GM23338 (cell line): ENCODE measurements at regions not wholly inside any gene's neighbourhood (a gene's known extent, or its start where the extent isn't known, plus 50 kb on each side); places are given as distances from the start of the nearest gene placed in this dataset.
A peak's percentile ranks its signal among the peaks of the same experiment; 100 is the strongest.

ENCODE experiments used
- ATAC-seq: fragments of 200-7000 bp; cut with Tn5 transposase; 3 replicates; pipeline ENCODE4 v1.9.1; 2020
- DNase-seq: peaks from one replicate; pipeline ENCODE4 v3.0.0-alpha.2; 2015; ENCODE audit warnings: low spot score
- H2AFZ ChIP-seq: fragments of 200-600 bp; sonication (generic); 2 replicates; pipeline ENCODE4 v1.8.0; 2016; ENCODE audit warnings: antibody characterized with exemption, mild to moderate bottlenecking, moderate library complexity
- H3F3A ChIP-seq: fragments of 200-600 bp; sonication (generic); replicated peaks from 2 replicates; pipeline ENCODE4 v1.8.0; 2017; ENCODE audit warnings: antibody characterized with exemption, mixed run types, low read depth
- H3K27ac ChIP-seq: fragments of 200-600 bp; sonication (generic); 2 replicates; pipeline ENCODE4 v1.6.1; 2016; ENCODE audit warnings: low read depth
- H3K27me3 ChIP-seq: fragments of 200-600 bp; sonication (generic); 2 replicates; pipeline ENCODE4 v1.8.0; 2016; ENCODE audit warnings: mild to moderate bottlenecking, mixed run types, moderate library complexity; ENCODE audit not compliant: insufficient read depth
- H3K36me3 ChIP-seq: fragments of 200-600 bp; sonication (generic); 2 replicates; pipeline ENCODE4 v1.8.0; 2016; ENCODE audit warnings: mild to moderate bottlenecking; ENCODE audit not compliant: insufficient read depth
- H3K4me1 ChIP-seq: fragments of 200-600 bp; sonication (generic); 2 replicates; pipeline ENCODE4 v1.8.0; 2016; ENCODE audit warnings: mild to moderate bottlenecking, moderate library complexity; ENCODE audit not compliant: insufficient read depth
- H3K4me2 ChIP-seq: fragments of 200-600 bp; sonication (generic); 2 replicates; pipeline ENCODE4 v1.7.1; 2017; ENCODE audit warnings: mixed run types
- H3K4me3 ChIP-seq: fragments of 200-600 bp; sonication (generic); 2 replicates; pipeline ENCODE4 v1.6.1; 2016; ENCODE audit warnings: mixed run types
- H3K79me2 ChIP-seq: fragments of 200-600 bp; sonication (generic); replicated peaks from 2 replicates; pipeline ENCODE4 v1.8.0; 2017; ENCODE audit warnings: mild to moderate bottlenecking; ENCODE audit not compliant: insufficient read depth
- H3K9me2 ChIP-seq: fragments of 200-600 bp; sonication (generic); 2 replicates; pipeline ENCODE4 v1.8.0; 2017; ENCODE audit not compliant: insufficient read depth
- H4K20me1 ChIP-seq: fragments of 200-600 bp; sonication (generic); replicated peaks from 2 replicates; pipeline ENCODE4 v1.8.0; 2017; ENCODE audit warnings: mild to moderate bottlenecking; ENCODE audit not compliant: insufficient read depth
- H3K27ac Mint-ChIP-seq: 2 replicates; pipeline ENCODE4 v1.8.0; 2020; ENCODE audit warnings: inconsistent platforms, mild to moderate bottlenecking, moderate library complexity, mixed read lengths
- H3K27me3 Mint-ChIP-seq: 3 replicates; pipeline ENCODE4 v1.8.0; 2022; ENCODE audit warnings: low read depth, mild to moderate bottlenecking, moderate library complexity, mixed read lengths, inconsistent platforms; ENCODE audit not compliant: insufficient read depth, poor library complexity
- H3K36me3 Mint-ChIP-seq: 3 replicates; pipeline ENCODE4 v1.8.0; 2021; ENCODE audit warnings: low read depth, mild to moderate bottlenecking, inconsistent platforms, moderate library complexity, mixed read lengths
- H3K4me1 Mint-ChIP-seq: 3 replicates; pipeline ENCODE4 v1.8.0; 2020; ENCODE audit warnings: mild to moderate bottlenecking, inconsistent platforms, mixed read lengths
- H3K4me3 Mint-ChIP-seq: 3 replicates; pipeline ENCODE4 v1.8.0; 2021; ENCODE audit warnings: moderate library complexity, mild to moderate bottlenecking, inconsistent platforms, mixed read lengths
- H3K9me3 Mint-ChIP-seq: 3 replicates; pipeline ENCODE4 v1.8.0; 2020; ENCODE audit warnings: moderate library complexity, mild to moderate bottlenecking, inconsistent platforms, mixed read lengths
- CREB1 ChIP-seq: fragments of 250-450 bp; sonication (Bioruptor Pico); IDR thresholded peaks from 2 replicates; pipeline ENCODE4 v1.5.0; 2020; ENCODE audit warnings: low read depth, mild to moderate bottlenecking, moderate library complexity
- EZH2 ChIP-seq: fragments of 200-600 bp; sonication (generic); IDR thresholded peaks from one replicate; pipeline ENCODE4 v1.8.0; 2017; ENCODE audit warnings: antibody characterized with exemption, mild to moderate bottlenecking, low read depth; ENCODE audit not compliant: unreplicated experiment
- JUNB ChIP-seq: IDR thresholded peaks from one replicate; pipeline ENCODE4 v1.6.1; 2016; ENCODE audit warnings: antibody characterized with exemption; ENCODE audit not compliant: unreplicated experiment
- POLR2AphosphoS5 ChIP-seq: IDR thresholded peaks from 2 replicates; pipeline ENCODE4 v1.6.1; 2016; ENCODE audit warnings: antibody characterized with exemption, low read depth
- ZNF114 ChIP-seq: fragments of 250-450 bp; sonication (Bioruptor Pico); IDR thresholded peaks from 2 replicates; pipeline ENCODE4 v1.5.0; 2020; ENCODE audit warnings: mild to moderate bottlenecking, moderate library complexity
- ZNF331 ChIP-seq: fragments of 250-450 bp; sonication (Bioruptor Pico); IDR thresholded peaks from 2 replicates; pipeline ENCODE4 v1.5.0; 2020; ENCODE audit warnings: low read depth, mild to moderate bottlenecking, moderate library complexity
- TF ChIP-seq, protein P1 (sequence below): fragments of 250-450 bp; sonication (Bioruptor Pico); IDR thresholded peaks from 2 replicates; pipeline ENCODE4 v1.5.0; 2020; ENCODE audit warnings: mild to moderate bottlenecking, moderate library complexity
- TF ChIP-seq, protein P2 (sequence below): IDR thresholded peaks from one replicate; pipeline ENCODE4 v1.6.1; 2018; ENCODE audit warnings: antibody characterized with exemption; ENCODE audit not compliant: unreplicated experiment
- TF ChIP-seq, protein P3 (sequence below), 2 experiments: fragments of 200-600 bp in 1 of 2; sonication (generic) in 1 of 2; conservative IDR thresholded peaks; 2 replicates each; pipeline versions ENCODE4 v1.5.1 to v1.6.1; 2016 to 2017; ENCODE audit warnings: antibody characterized with exemption in 2 of 2, low read depth in 2 of 2, mild to moderate bottlenecking in 2 of 2, moderate library complexity in 1 of 2
- TF ChIP-seq, protein P4 (sequence below): IDR thresholded peaks from 2 replicates; pipeline ENCODE4 v1.6.1; 2016; ENCODE audit warnings: antibody characterized with exemption

DNA sequence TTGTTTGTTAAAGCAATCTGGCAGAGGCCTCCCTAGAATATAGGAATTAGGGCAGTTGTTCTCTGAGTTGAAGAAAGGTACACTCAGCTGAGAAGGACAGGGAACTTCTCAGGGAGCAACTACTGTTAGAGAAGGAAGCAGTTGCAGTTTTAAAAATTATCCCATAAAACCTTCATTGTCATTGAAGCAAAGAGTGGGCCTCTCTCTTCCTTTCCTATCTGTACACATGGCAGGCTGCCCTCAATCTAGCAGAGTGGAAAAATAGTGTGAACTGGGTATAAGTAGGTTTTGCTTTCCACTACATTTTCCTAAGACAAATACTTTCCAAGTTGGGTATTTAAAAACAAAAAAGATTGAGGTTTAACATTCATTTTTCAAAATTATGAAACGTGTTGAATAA, 236.7 kb upstream of the KLF14 start:
- Mint-ChIP-seq H3K27ac (no peak overlapping the region; the same call in 1 of the 2 replicates), H3K4me3 (no peak overlapping the region), H3K36me3 (peaks cover 33% of the 10 kb centered on the region), H3K9me3 (peaks cover 18% of the 10 kb centered on the region), H3K4me1 (no peaks in the 10 kb centered on the region), H3K27me3 (peaks cover 4% of the 10 kb centered on the region)
- Histone ChIP-seq H3K27ac (peak overlapping the region; percentile 1; the same call in 1 of the 2 replicates), H3F3A (no peaks in the 10 kb centered on the region), H3K27me3 (no peaks in the 10 kb centered on the region), H4K20me1 (no peaks in the 10 kb centered on the region), H3K4me2 (no peak overlapping the region), H2AFZ (no peak overlapping the region), H3K79me2 (0 out of 2 replicates have a peak, but pooled peaks cover 6% of the 10 kb centered on the region), H3K36me3 (peaks cover 5% of the 10 kb centered on the region; the same call in 1 of the 2 replicates), H3K4me1 (no peaks in the 10 kb centered on the region), H3K9me2 (no peaks in the 10 kb centered on the region), H3K4me3 (no peak overlapping the region)
- TF ChIP-seq, protein P1, sequence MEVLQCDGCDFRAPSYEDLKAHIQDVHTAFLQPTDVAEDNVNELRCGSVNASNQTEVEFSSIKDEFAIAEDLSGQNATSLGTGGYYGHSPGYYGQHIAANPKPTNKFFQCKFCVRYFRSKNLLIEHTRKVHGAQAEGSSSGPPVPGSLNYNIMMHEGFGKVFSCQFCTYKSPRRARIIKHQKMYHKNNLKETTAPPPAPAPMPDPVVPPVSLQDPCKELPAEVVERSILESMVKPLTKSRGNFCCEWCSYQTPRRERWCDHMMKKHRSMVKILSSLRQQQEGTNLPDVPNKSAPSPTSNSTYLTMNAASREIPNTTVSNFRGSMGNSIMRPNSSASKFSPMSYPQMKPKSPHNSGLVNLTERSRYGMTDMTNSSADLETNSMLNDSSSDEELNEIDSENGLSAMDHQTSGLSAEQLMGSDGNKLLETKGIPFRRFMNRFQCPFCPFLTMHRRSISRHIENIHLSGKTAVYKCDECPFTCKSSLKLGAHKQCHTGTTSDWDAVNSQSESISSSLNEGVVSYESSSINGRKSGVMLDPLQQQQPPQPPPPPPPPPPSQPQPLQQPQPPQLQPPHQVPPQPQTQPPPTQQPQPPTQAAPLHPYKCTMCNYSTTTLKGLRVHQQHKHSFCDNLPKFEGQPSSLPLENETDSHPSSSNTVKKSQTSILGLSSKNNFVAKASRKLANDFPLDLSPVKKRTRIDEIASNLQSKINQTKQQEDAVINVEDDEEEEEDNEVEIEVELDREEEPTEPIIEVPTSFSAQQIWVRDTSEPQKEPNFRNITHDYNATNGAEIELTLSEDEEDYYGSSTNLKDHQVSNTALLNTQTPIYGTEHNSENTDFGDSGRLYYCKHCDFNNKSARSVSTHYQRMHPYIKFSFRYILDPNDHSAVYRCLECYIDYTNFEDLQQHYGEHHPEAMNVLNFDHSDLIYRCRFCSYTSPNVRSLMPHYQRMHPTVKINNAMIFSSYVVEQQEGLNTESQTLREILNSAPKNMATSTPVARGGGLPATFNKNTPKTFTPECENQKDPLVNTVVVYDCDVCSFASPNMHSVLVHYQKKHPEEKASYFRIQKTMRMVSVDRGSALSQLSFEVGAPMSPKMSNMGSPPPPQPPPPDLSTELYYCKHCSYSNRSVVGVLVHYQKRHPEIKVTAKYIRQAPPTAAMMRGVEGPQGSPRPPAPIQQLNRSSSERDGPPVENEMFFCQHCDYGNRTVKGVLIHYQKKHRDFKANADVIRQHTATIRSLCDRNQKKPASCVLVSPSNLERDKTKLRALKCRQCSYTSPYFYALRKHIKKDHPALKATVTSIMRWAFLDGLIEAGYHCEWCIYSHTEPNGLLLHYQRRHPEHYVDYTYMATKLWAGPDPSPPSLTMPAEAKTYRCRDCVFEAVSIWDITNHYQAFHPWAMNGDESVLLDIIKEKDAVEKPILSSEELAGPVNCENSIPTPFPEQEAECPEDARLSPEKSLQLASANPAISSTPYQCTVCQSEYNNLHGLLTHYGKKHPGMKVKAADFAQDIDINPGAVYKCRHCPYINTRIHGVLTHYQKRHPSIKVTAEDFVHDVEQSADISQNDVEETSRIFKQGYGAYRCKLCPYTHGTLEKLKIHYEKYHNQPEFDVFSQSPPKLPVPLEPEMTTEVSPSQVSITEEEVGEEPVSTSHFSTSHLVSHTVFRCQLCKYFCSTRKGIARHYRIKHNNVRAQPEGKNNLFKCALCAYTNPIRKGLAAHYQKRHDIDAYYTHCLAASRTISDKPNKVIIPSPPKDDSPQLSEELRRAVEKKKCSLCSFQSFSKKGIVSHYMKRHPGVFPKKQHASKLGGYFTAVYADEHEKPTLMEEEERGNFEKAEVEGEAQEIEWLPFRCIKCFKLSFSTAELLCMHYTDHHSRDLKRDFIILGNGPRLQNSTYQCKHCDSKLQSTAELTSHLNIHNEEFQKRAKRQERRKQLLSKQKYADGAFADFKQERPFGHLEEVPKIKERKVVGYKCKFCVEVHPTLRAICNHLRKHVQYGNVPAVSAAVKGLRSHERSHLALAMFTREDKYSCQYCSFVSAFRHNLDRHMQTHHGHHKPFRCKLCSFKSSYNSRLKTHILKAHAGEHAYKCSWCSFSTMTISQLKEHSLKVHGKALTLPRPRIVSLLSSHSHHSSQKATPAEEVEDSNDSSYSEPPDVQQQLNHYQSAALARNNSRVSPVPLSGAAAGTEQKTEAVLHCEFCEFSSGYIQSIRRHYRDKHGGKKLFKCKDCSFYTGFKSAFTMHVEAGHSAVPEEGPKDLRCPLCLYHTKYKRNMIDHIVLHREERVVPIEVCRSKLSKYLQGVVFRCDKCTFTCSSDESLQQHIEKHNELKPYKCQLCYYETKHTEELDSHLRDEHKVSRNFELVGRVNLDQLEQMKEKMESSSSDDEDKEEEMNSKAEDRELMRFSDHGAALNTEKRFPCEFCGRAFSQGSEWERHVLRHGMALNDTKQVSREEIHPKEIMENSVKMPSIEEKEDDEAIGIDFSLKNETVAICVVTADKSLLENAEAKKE (CRISPR knock-in tag): no peak
- TF ChIP-seq ZNF331 (no peak), POLR2AphosphoS5 (no peak), EZH2 (no peak), CREB1 (CRISPR knock-in tag) (no peak), ZNF114 (CRISPR knock-in tag) (no peak), JUNB (no peak)
- TF ChIP-seq, protein P2, sequence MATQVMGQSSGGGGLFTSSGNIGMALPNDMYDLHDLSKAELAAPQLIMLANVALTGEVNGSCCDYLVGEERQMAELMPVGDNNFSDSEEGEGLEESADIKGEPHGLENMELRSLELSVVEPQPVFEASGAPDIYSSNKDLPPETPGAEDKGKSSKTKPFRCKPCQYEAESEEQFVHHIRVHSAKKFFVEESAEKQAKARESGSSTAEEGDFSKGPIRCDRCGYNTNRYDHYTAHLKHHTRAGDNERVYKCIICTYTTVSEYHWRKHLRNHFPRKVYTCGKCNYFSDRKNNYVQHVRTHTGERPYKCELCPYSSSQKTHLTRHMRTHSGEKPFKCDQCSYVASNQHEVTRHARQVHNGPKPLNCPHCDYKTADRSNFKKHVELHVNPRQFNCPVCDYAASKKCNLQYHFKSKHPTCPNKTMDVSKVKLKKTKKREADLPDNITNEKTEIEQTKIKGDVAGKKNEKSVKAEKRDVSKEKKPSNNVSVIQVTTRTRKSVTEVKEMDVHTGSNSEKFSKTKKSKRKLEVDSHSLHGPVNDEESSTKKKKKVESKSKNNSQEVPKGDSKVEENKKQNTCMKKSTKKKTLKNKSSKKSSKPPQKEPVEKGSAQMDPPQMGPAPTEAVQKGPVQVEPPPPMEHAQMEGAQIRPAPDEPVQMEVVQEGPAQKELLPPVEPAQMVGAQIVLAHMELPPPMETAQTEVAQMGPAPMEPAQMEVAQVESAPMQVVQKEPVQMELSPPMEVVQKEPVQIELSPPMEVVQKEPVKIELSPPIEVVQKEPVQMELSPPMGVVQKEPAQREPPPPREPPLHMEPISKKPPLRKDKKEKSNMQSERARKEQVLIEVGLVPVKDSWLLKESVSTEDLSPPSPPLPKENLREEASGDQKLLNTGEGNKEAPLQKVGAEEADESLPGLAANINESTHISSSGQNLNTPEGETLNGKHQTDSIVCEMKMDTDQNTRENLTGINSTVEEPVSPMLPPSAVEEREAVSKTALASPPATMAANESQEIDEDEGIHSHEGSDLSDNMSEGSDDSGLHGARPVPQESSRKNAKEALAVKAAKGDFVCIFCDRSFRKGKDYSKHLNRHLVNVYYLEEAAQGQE: no peak
- TF ChIP-seq, protein P3, sequence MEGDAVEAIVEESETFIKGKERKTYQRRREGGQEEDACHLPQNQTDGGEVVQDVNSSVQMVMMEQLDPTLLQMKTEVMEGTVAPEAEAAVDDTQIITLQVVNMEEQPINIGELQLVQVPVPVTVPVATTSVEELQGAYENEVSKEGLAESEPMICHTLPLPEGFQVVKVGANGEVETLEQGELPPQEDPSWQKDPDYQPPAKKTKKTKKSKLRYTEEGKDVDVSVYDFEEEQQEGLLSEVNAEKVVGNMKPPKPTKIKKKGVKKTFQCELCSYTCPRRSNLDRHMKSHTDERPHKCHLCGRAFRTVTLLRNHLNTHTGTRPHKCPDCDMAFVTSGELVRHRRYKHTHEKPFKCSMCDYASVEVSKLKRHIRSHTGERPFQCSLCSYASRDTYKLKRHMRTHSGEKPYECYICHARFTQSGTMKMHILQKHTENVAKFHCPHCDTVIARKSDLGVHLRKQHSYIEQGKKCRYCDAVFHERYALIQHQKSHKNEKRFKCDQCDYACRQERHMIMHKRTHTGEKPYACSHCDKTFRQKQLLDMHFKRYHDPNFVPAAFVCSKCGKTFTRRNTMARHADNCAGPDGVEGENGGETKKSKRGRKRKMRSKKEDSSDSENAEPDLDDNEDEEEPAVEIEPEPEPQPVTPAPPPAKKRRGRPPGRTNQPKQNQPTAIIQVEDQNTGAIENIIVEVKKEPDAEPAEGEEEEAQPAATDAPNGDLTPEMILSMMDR (conservative IDR thresholded peaks at IDR 0.05; ENCODE audit: low read depth in 2 of 2): no peak
- TF ChIP-seq, protein P4, sequence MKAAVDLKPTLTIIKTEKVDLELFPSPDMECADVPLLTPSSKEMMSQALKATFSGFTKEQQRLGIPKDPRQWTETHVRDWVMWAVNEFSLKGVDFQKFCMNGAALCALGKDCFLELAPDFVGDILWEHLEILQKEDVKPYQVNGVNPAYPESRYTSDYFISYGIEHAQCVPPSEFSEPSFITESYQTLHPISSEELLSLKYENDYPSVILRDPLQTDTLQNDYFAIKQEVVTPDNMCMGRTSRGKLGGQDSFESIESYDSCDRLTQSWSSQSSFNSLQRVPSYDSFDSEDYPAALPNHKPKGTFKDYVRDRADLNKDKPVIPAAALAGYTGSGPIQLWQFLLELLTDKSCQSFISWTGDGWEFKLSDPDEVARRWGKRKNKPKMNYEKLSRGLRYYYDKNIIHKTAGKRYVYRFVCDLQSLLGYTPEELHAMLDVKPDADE: no peak
- DNase-seq (no peak), ATAC-seq (no peak)
